Trophoblast cell (in vitro differentiated cells and primary cell): ENCODE measurements at regions not wholly inside any gene's neighbourhood (a gene's known extent, or its start where the extent isn't known, plus 50 kb on each side); places are given as distances from the start of the nearest gene placed in this dataset.

Source experiments
- DNase-seq, 2 donors: peaks; one replicate each; pipeline ENCODE4 v3.0.0-alpha.2; 2016
- H2AFZ ChIP-seq: 2 replicates; pipeline ENCODE4 v1.6.1; 2013; ENCODE audit warnings: low read length, moderate library complexity, mild to moderate bottlenecking; ENCODE audit not compliant: insufficient read depth, poor library complexity
- H2AK5ac ChIP-seq: 2 replicates; pipeline ENCODE4 v1.6.1; 2013; ENCODE audit warnings: mild to moderate bottlenecking, low read length
- H2BK120ac ChIP-seq: 2 replicates; pipeline ENCODE4 v1.6.1; 2013; ENCODE audit warnings: low read length, mild to moderate bottlenecking, moderate library complexity; ENCODE audit not compliant: insufficient read depth, poor library complexity
- H2BK12ac ChIP-seq: 2 replicates; pipeline ENCODE4 v1.6.1; 2013; ENCODE audit warnings: mild to moderate bottlenecking, low read length, moderate library complexity
- H2BK5ac ChIP-seq: 2 replicates; pipeline ENCODE4 v1.6.1; 2013; ENCODE audit warnings: low read length, low read depth, moderate library complexity, mild to moderate bottlenecking; ENCODE audit not compliant: poor library complexity
- H3K14ac ChIP-seq: 2 replicates; pipeline ENCODE4 v1.6.1; 2013; ENCODE audit warnings: mild to moderate bottlenecking, low read length
- H3K18ac ChIP-seq: 2 replicates; pipeline ENCODE4 v1.6.1; 2013; ENCODE audit warnings: mild to moderate bottlenecking, low read length
- H3K23ac ChIP-seq: 2 replicates; pipeline ENCODE4 v1.6.1; 2013; ENCODE audit warnings: low read length
- H3K27ac ChIP-seq: 2 replicates; pipeline ENCODE4 v1.5.1; 2013; ENCODE audit warnings: low read depth, mild to moderate bottlenecking, inconsistent platforms, low read length, moderate library complexity
- H3K27me3 ChIP-seq: 2 replicates; pipeline ENCODE4 v1.6.1; 2013; ENCODE audit warnings: inconsistent platforms, mild to moderate bottlenecking, low read length, moderate library complexity; ENCODE audit not compliant: insufficient read depth
- H3K36me3 ChIP-seq, 2 experiments: 1 replicate in 1 of 2; 2 replicates in 1 of 2; pipeline ENCODE4 v1.6.1; 2013; ENCODE audit warnings: low read length in 2 of 2, mild to moderate bottlenecking in 2 of 2, moderate library complexity in 1 of 2; ENCODE audit not compliant: insufficient read depth in 2 of 2, control insufficient read depth in 1 of 2
- H3K4ac ChIP-seq: 2 replicates; pipeline ENCODE4 v1.6.1; 2013; ENCODE audit warnings: low read depth, mild to moderate bottlenecking, low read length, moderate library complexity
- H3K4me1 ChIP-seq, 2 experiments: 1 replicate in 1 of 2; 2 replicates in 1 of 2; pipeline ENCODE4 v1.6.1; 2013; ENCODE audit warnings: low read length in 2 of 2, mild to moderate bottlenecking in 2 of 2, moderate library complexity in 1 of 2; ENCODE audit not compliant: insufficient read depth in 2 of 2, control insufficient read depth in 1 of 2
- H3K4me2 ChIP-seq: 2 replicates; pipeline ENCODE4 v1.6.1; 2013; ENCODE audit warnings: inconsistent platforms, mild to moderate bottlenecking, low read length, moderate library complexity
- H3K4me3 ChIP-seq: 2 replicates; pipeline ENCODE4 v1.5.1; 2013; ENCODE audit warnings: mild to moderate bottlenecking, low read depth, low read length, inconsistent platforms
- H3K79me1 ChIP-seq: one replicate; pipeline ENCODE4 v1.6.1; 2013; ENCODE audit warnings: low read length
- H3K79me2 ChIP-seq: 2 replicates; pipeline ENCODE4 v1.6.1; 2013; ENCODE audit warnings: low read length, mild to moderate bottlenecking; ENCODE audit not compliant: control insufficient read depth, insufficient read depth, poor library complexity
- H3K9ac ChIP-seq: 2 replicates; pipeline ENCODE4 v1.6.1; 2013; ENCODE audit warnings: mild to moderate bottlenecking, low read length
- H3K9me3 ChIP-seq: 2 replicates; pipeline ENCODE4 v1.6.1; 2013; ENCODE audit warnings: low read depth, mild to moderate bottlenecking, control low read depth, inconsistent platforms, low read length; ENCODE audit not compliant: insufficient read depth
- H4K12ac ChIP-seq: 2 replicates; pipeline ENCODE4 v1.6.1; 2013; ENCODE audit warnings: low read depth, mild to moderate bottlenecking, low read length, moderate library complexity
- H4K8ac ChIP-seq: 2 replicates; pipeline ENCODE4 v1.6.1; 2013; ENCODE audit warnings: low read depth, mild to moderate bottlenecking, low read length, moderate library complexity
- H4K91ac ChIP-seq: one replicate; pipeline ENCODE4 v1.6.1; 2013; ENCODE audit warnings: low read depth, mild to moderate bottlenecking, low read length, moderate library complexity
- WGBS: extraction: QIAGEN DNeasy Blood & Tissue Kit; methylation state at CpG from one replicate; pipeline ENCODE4 v1.1.7; 2013; ENCODE audit warnings: missing lambda C conversion rate; ENCODE audit not compliant: insufficient read length, insufficient coverage; ENCODE audit errors: extremely low coverage; 5-methylcytosine and 5-hydroxymethylcytosine counted together

GRCh38 chr13:85430216-85430794 is 368.9 kb downstream of the SLITRK6 start:
- Histone ChIP-seq H2BK12ac (no peak overlapping the region), H3K79me1 (peaks cover 2% of the 10 kb centered on the region), H2AFZ (no peak overlapping the region), H4K8ac (no peak overlapping the region), H3K4me2 (no peak overlapping the region), H3K18ac (no peak overlapping the region), H3K27ac (no peak overlapping the region), H3K23ac (no peak overlapping the region), H2BK120ac (no peak overlapping the region), H3K14ac (no peak overlapping the region), H4K12ac (no peak overlapping the region), H3K4me1 (no peaks in the 10 kb centered on the region), H2AK5ac (no peak overlapping the region), H3K4ac (no peak overlapping the region), H3K27me3 (no peaks in the 10 kb centered on the region), H3K9ac (no peak overlapping the region), H3K4me3 (no peak overlapping the region), H3K79me2 (no peaks in the 10 kb centered on the region), H3K9me3 (peaks cover 8% of the 10 kb centered on the region), H3K36me3 (no peaks in the 10 kb centered on the region), H2BK5ac (no peak overlapping the region), H4K91ac (no peak overlapping the region)
- WGBS, result no CpG with 5 or more reads among the region's 1 CpG
- no peak for DNase-seq

GRCh38 chr13:85427416-85427815 is 371.8 kb downstream of the SLITRK6 start:
- Histone ChIP-seq H3K18ac (no peak overlapping the region), H3K4me3 (no peak overlapping the region), H3K79me2 (no peaks in the 10 kb centered on the region), H3K4me1 (no peaks in the 10 kb centered on the region), H3K4ac (no peak overlapping the region), H3K4me2 (no peak overlapping the region), H2BK5ac (no peak overlapping the region), H3K23ac (no peak overlapping the region), H3K27ac (no peak overlapping the region), H2BK120ac (no peak overlapping the region), H2AK5ac (no peak overlapping the region), H4K12ac (no peak overlapping the region), H3K14ac (no peak overlapping the region), H3K79me1 (peaks cover 2% of the 10 kb centered on the region), H2BK12ac (no peak overlapping the region), H3K9me3 (peaks cover 8% of the 10 kb centered on the region), H3K36me3 (no peaks in the 10 kb centered on the region), H3K9ac (no peak overlapping the region), H2AFZ (no peak overlapping the region), H4K91ac (no peak overlapping the region), H3K27me3 (no peaks in the 10 kb centered on the region), H4K8ac (no peak overlapping the region)
- DNase-seq, result no peak

GRCh38 chr13:85420136-85420535 is 379.1 kb downstream of the SLITRK6 start:
- peak in 1 of 2 donors; percentile 8 for DNase-seq
- no peak overlapping the region for H4K12ac ChIP-seq
- no peak overlapping the region for H3K4me3 ChIP-seq
- H3K4ac ChIP-seq, result no peak overlapping the region
- no peak overlapping the region for H3K18ac ChIP-seq
- no peak overlapping the region for H3K27ac ChIP-seq
- H3K23ac ChIP-seq, result no peak overlapping the region
- H3K9me3 ChIP-seq, result no peaks in the 10 kb centered on the region
- H3K4me1 ChIP-seq, result no peaks in the 10 kb centered on the region
- no peak overlapping the region for H2AFZ ChIP-seq
- no peaks in the 10 kb centered on the region for H3K79me2 ChIP-seq
- H3K14ac ChIP-seq, result no peak overlapping the region
- H2BK5ac ChIP-seq, result no peak overlapping the region
- no peaks in the 10 kb centered on the region for H3K27me3 ChIP-seq
- no peaks in the 10 kb centered on the region for H3K79me1 ChIP-seq
- H2BK12ac ChIP-seq, result no peak overlapping the region
- H2BK120ac ChIP-seq, result no peak overlapping the region
- H3K36me3 ChIP-seq, result no peaks in the 10 kb centered on the region
- no peak overlapping the region for H2AK5ac ChIP-seq
- H3K9ac ChIP-seq, result no peak overlapping the region
- WGBS, result no CpG with 5 or more reads among the region's 2 CpGs
- H4K91ac ChIP-seq, result no peak overlapping the region
- H3K4me2 ChIP-seq, result no peak overlapping the region
- no peak overlapping the region for H4K8ac ChIP-seq

- H3K4me2 ChIP-seq, result no peak overlapping the region
- H3K23ac ChIP-seq, result no peak overlapping the region
- no peaks in the 10 kb centered on the region for H3K36me3 ChIP-seq
- no peak overlapping the region for H3K4me3 ChIP-seq
- no peaks in the 10 kb centered on the region for H3K4me1 ChIP-seq
- H2BK5ac ChIP-seq, result no peak overlapping the region
- no peak overlapping the region for H2AK5ac ChIP-seq
- H3K4ac ChIP-seq, result no peak overlapping the region
- H2AFZ ChIP-seq, result no peak overlapping the region
- no peak overlapping the region for H3K27ac ChIP-seq
- no peaks in the 10 kb centered on the region for H3K79me2 ChIP-seq
- H3K9me3 ChIP-seq, result no peaks in the 10 kb centered on the region
- H3K14ac ChIP-seq, result no peak overlapping the region
- H4K12ac ChIP-seq, result no peak overlapping the region
- H3K27me3 ChIP-seq, result no peaks in the 10 kb centered on the region
- H3K9ac ChIP-seq, result no peak overlapping the region
- no peak overlapping the region for H2BK12ac ChIP-seq
- no CpG with 5 or more reads among the region's 1 CpG for WGBS
- H3K18ac ChIP-seq, result no peak overlapping the region
- no peak overlapping the region for H4K8ac ChIP-seq
- no peak overlapping the region for H2BK120ac ChIP-seq
- no peak overlapping the region for H4K91ac ChIP-seq
- H3K79me1 ChIP-seq, result no peaks in the 10 kb centered on the region
- no peak for DNase-seq
Observed at GRCh38 chr13:85419611-85420010, 379.6 kb downstream of the SLITRK6 start.
